ENCODE measurements at regions not wholly inside any gene's neighbourhood (a gene's known extent, or its start where the extent isn't known, plus 50 kb on each side); places are given as distances from the start of the nearest gene placed in this dataset.

- no peak for DNase-seq
Observed at GRCh38 chr11:44502506-44502905, 63.0 kb upstream of the CD82 start.

GRCh38 chr11:44505581-44506054 is 59.8 kb upstream of the CD82 start:
- DNase-seq = no peak

GRCh38 chr11:44506375-44507016 is 59.0 kb upstream of the CD82 start:
- DNase-seq = no peak

- no peak for DNase-seq
Observed at GRCh38 chr11:44507491-44507890, 58.0 kb upstream of the CD82 start.

- DNase-seq = no peak
Observed at GRCh38 chr11:44507896-44508445, 57.5 kb upstream of the CD82 start.

- DNase-seq = no peak
Observed at GRCh38 chr11:44509296-44509695, 56.2 kb upstream of the CD82 start.

GRCh38 chr11:44510372-44510771 is 55.1 kb upstream of the CD82 start:
- no peak for DNase-seq

GRCh38 chr11:44512818-44513217 is 52.6 kb upstream of the CD82 start:
- no peak for DNase-seq

- DNase-seq = no peak
Observed at GRCh38 chr11:44515048-44515447, 50.4 kb upstream of the CD82 start.
